SK-N-SH treated with all-trans-retinoic acid at 6 μM for 48 hours (cell line): ENCODE measurements at regions not wholly inside any gene's neighbourhood (a gene's known extent, or its start where the extent isn't known, plus 50 kb on each side); places are given as distances from the start of the nearest gene placed in this dataset.

Experiments
- ATAC-seq: fragments of 200-7000 bp; cut with Tn5 transposase; 3 replicates; pipeline ENCODE4 v1.9.1; 2020; ENCODE audit warnings: mild to moderate bottlenecking, moderate library complexity
- ARNTL ChIP-seq: fragments of 450-650 bp; formaldehyde crosslinking; IDR thresholded peaks from 2 replicates; pipeline ENCODE4 v1.5.0; 2020; ENCODE audit warnings: low read depth, mild to moderate bottlenecking, moderate library complexity, borderline replicate concordance
- BACH2 ChIP-seq: fragments of 250-450 bp; sonication (Bioruptor Pico); IDR thresholded peaks from 2 replicates; pipeline ENCODE4 v1.9.0; 2021; ENCODE audit warnings: mild to moderate bottlenecking, borderline replicate concordance
- CREB5 ChIP-seq: fragments of 250-450 bp; sonication (Bioruptor Pico); IDR thresholded peaks from 2 replicates; pipeline ENCODE4 v1.5.1; 2020; ENCODE audit warnings: low read depth, mild to moderate bottlenecking, moderate library complexity
- CSDC2 ChIP-seq: fragments of 250-450 bp; sonication (Bioruptor Pico); IDR thresholded peaks from 2 replicates; pipeline ENCODE4 v1.5.0; 2020; ENCODE audit warnings: mild to moderate bottlenecking, moderate library complexity
- CSRNP3 ChIP-seq: fragments of 250-450 bp; sonication (Bioruptor Pico); IDR thresholded peaks from 2 replicates; pipeline ENCODE4 v1.5.1; 2021; ENCODE audit warnings: mild to moderate bottlenecking, moderate library complexity
- ESRRG ChIP-seq: fragments of 250-450 bp; sonication (Bioruptor Pico); IDR thresholded peaks from 2 replicates; pipeline ENCODE4 v1.6.1; 2021; ENCODE audit warnings: mild to moderate bottlenecking
- GLIS3 ChIP-seq: fragments of 250-450 bp; sonication (Bioruptor Pico); IDR thresholded peaks from 2 replicates; pipeline ENCODE4 v1.5.0; 2020; ENCODE audit warnings: mild to moderate bottlenecking, moderate library complexity
- ISL1 ChIP-seq: fragments of 250-450 bp; sonication (Bioruptor Pico); IDR thresholded peaks from 2 replicates; pipeline ENCODE4 v2.1.2; 2022; ENCODE audit warnings: mild to moderate bottlenecking, moderate library complexity
- OSR1 ChIP-seq: fragments of 250-450 bp; sonication (Bioruptor Pico); IDR thresholded peaks from 2 replicates; pipeline ENCODE4 v1.8.0; 2022; ENCODE audit warnings: moderate library complexity, mild to moderate bottlenecking, inconsistent platforms
- POU6F1 ChIP-seq: fragments of 250-450 bp; sonication (Bioruptor Pico); IDR thresholded peaks from 2 replicates; pipeline ENCODE4 v1.8.0; 2021; ENCODE audit warnings: low read depth, mild to moderate bottlenecking, moderate library complexity, borderline replicate concordance
- PPARA ChIP-seq: fragments of 250-450 bp; sonication (Bioruptor Pico); IDR thresholded peaks from 2 replicates; pipeline ENCODE4 v1.5.0; 2020; ENCODE audit warnings: mild to moderate bottlenecking, borderline replicate concordance
- RARB ChIP-seq: fragments of 250-450 bp; sonication (Bioruptor Pico); IDR thresholded peaks from 2 replicates; pipeline ENCODE4 v1.8.0; 2021; ENCODE audit warnings: mild to moderate bottlenecking, moderate library complexity
- SNAI2 ChIP-seq: fragments of 250-450 bp; sonication (Bioruptor Pico); IDR thresholded peaks from 2 replicates; pipeline ENCODE4 v1.5.0; 2020; ENCODE audit warnings: mild to moderate bottlenecking, moderate library complexity
- TCF4 ChIP-seq: fragments of 250-450 bp; sonication (Bioruptor Pico); IDR thresholded peaks from 2 replicates; pipeline ENCODE4 v1.8.0; 2021; ENCODE audit warnings: mild to moderate bottlenecking, moderate library complexity, borderline replicate concordance
- TOX ChIP-seq: fragments of 250-450 bp; sonication (Bioruptor Pico); IDR thresholded peaks from 2 replicates; pipeline ENCODE4 v1.8.0; 2021; ENCODE audit warnings: mild to moderate bottlenecking, moderate library complexity, borderline replicate concordance
- TSHZ2 ChIP-seq: fragments of 250-450 bp; sonication (Bioruptor Pico); IDR thresholded peaks from 2 replicates; pipeline ENCODE4 v1.5.0; 2020; ENCODE audit warnings: mild to moderate bottlenecking, moderate library complexity
- ZC3H10 ChIP-seq: fragments of 250-450 bp; sonication (Bioruptor Pico); IDR thresholded peaks from 2 replicates; pipeline ENCODE4 v1.5.1; 2021; ENCODE audit warnings: mild to moderate bottlenecking, moderate library complexity
- ZFP3 ChIP-seq: fragments of 250-450 bp; sonication (Bioruptor Pico); IDR thresholded peaks from 2 replicates; pipeline ENCODE4 v1.5.0; 2020; ENCODE audit warnings: mild to moderate bottlenecking, moderate library complexity
- ZFP30 ChIP-seq: fragments of 450-650 bp; formaldehyde crosslinking; IDR thresholded peaks from 2 replicates; pipeline ENCODE4 v1.5.0; 2022; ENCODE audit warnings: mild to moderate bottlenecking, moderate library complexity
- ZNF565 ChIP-seq: fragments of 450-650 bp; formaldehyde crosslinking; conservative IDR thresholded peaks from 2 replicates; pipeline ENCODE4 v1.5.0; 2020; ENCODE audit warnings: low read depth, mild to moderate bottlenecking, moderate library complexity
- ZNF8 ChIP-seq: fragments of 450-650 bp; formaldehyde crosslinking; IDR thresholded peaks from 2 replicates; pipeline ENCODE4 v1.5.0; 2020; ENCODE audit warnings: mild to moderate bottlenecking, moderate library complexity

GRCh38 chr2:217535957-217536708, 466.7 kb downstream of the TNS1 start:
- ATAC-seq: no peak
- TF ChIP-seq BACH2 (CRISPR knock-in tag): no peak
- TF ChIP-seq ZNF8: no peak
- TF ChIP-seq RARB (CRISPR knock-in tag): no peak
- no peak for TF ChIP-seq TOX
- TF ChIP-seq ISL1 (CRISPR knock-in tag): no peak
- TF ChIP-seq ZFP3: no peak
- no peak for TF ChIP-seq TCF4
- no peak for TF ChIP-seq ZFP30 (CRISPR knock-in tag)
- no peak for TF ChIP-seq CREB5 (CRISPR knock-in tag)
- TF ChIP-seq CSDC2 (CRISPR knock-in tag): no peak
- no peak for TF ChIP-seq ZNF565 (CRISPR knock-in tag)
- no peak for TF ChIP-seq TSHZ2 (CRISPR knock-in tag)
- no peak for TF ChIP-seq ESRRG (CRISPR knock-in tag)
- TF ChIP-seq SNAI2: no peak
- TF ChIP-seq ARNTL: no peak
- no peak for TF ChIP-seq CSRNP3 (CRISPR knock-in tag)
- no peak for TF ChIP-seq ZC3H10 (CRISPR knock-in tag)
- TF ChIP-seq POU6F1: no peak
- no peak for TF ChIP-seq OSR1 (CRISPR knock-in tag)
- no peak for TF ChIP-seq PPARA

- TF ChIP-seq OSR1 (CRISPR knock-in tag) (no peak), GLIS3 (CRISPR knock-in tag) (no peak), BACH2 (CRISPR knock-in tag) (no peak), CREB5 (CRISPR knock-in tag) (no peak), ZC3H10 (CRISPR knock-in tag) (no peak), SNAI2 (no peak), ESRRG (CRISPR knock-in tag) (no peak), TOX (no peak)
- no peak for ATAC-seq
Observed at GRCh38 chr2:217530392-217531090, 472.3 kb downstream of the TNS1 start.

GRCh38 chr2:217529271-217529670, 473.5 kb downstream of the TNS1 start:
- no peak for ATAC-seq
- TF ChIP-seq CREB5 (CRISPR knock-in tag): no peak
- no peak for TF ChIP-seq TCF4
- no peak for TF ChIP-seq TSHZ2 (CRISPR knock-in tag)
- TF ChIP-seq BACH2 (CRISPR knock-in tag): no peak
- TF ChIP-seq, all 23 proteins: peak for 0
